GM18907 (cell line): ENCODE measurements at regions not wholly inside any gene's neighbourhood (a gene's known extent, or its start where the extent isn't known, plus 50 kb on each side); places are given as distances from the start of the nearest gene placed in this dataset.

Experiments
- ATAC-seq: cut with Tn5 transposase; IDR thresholded peaks from one replicate; pipeline ENCODE4 v1.9.1; 2021; ENCODE audit warnings: mild to moderate bottlenecking, moderate library complexity; ENCODE audit not compliant: unreplicated experiment

DNA sequence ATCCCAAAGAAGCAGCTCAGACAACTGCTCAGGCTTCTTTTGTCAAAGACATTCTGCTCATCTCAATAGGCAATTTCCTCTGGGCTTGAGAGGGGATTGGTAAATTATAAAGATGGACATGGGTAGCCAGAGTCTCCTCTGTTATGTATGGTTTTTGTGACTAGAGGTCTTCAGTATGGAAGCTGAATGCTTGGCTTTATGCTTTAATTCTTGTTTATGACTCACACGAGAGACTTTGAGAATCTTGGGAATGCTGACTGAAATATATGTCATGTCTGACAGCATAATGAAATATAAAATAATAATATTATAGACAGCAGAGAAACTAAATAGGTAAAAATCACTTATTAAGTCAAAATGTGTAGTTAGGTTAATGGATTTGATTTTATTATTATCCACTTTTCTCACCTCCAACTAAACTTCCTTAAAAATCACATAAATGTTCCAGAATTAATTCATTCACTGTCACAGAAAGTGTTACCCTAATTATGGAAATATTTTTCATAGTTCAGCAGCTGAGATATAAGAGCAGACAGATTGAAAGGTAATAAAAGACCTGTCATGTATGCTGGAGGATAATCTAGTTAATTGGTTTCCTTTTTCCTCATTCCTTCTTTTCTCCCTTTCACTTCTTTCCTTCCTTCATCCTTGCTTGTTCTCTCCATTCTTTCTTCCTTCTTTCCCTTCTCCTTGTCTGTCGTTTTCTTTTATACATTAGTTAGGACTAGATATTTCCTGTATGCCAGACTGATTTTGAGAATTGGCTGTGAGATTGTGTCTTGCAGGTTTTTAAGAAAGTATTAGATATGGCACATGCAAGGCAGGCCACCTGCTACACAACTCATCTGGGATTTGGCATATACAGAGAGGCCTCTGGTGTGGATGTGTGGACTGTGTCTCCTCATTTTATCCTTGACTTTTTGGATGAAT is 1866.1 kb upstream of the NUDT12 start:
- ATAC-seq: no peak

DNA sequence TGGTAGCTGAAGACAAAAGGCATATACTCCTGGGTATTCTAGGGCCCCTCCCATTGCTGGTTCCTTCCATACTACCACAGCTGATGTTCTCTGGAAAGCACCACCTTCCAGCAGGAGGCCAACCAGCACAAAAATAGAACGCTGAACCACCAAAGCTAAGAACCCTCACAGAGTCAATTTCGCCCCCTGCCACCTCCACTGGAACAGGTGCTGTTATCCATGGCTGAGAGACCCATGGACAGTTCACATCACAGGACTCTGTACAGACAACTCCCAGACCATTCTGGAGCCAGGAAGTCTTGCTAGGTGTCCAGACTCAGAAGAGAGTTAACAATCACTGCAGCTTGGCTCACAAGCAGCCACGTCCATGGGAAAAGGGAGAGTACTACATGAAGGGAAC is 1851.5 kb upstream of the NUDT12 start:
- ATAC-seq: no peak

DNA sequence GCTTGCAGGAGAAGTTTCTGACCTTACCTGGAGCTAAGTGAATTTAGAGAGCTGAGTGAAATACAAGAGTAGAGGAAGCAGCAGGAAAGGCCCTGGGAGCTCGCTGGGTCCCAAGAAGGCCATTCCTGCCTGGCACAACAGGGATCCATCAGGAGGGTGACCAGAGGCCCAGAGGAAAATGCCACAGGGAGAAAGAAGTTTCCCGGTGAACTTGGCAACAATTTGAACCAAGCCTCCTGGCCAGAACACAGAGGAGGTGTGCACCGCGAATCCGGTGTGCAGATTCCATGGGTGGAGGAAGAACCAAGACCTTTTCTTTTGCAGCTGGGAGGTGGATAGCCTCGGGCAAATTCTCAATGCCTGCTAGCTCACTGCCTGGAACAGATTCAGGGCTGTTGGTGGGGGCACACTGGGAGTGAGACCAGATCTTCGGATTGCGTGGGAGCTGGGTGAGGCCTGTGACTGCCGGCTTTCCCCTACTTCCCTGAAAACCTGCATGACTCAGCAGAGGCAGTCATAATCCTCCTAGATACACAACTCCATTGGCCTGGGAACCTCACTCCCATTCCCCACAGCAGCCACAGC is 1850.9 kb upstream of the NUDT12 start:
- no peak for ATAC-seq

DNA sequence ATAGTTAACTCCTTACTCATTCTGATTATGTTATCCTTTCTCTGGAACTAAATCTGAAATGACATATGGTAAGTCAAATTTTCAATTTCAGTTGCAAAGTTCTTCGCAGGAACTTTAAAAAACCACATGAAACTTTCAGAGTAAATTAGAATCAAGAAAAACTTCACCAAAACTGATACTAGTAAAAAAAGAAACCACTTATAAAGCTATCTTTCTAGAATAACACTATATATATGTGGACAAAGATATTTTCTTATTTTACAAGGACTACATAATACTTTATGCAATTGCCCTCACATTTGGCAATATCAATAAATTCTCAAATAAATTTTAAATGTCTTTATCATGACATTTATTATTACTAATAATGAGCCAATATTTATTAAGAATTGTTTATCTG is 1847.1 kb upstream of the NUDT12 start:
- no peak for ATAC-seq

DNA sequence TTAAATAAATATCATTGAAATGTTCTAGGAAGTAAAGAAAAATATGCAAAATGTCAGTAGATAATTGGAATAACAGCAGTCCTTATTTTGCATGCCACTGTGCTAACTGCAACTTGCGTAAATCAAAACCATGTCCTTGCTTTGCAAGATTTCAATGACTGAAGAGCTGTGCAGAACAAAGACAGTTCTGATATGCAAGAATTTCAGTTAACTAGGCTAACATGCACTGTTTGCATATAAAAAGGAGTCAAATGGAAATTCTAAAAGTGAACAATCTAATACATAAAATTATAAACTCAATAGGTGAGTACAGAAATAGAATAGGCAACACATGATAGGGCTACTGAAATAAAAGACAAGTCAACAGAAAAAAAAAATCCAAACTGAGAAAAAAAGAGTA is 1844.6 kb upstream of the NUDT12 start:
- no peak for ATAC-seq

DNA sequence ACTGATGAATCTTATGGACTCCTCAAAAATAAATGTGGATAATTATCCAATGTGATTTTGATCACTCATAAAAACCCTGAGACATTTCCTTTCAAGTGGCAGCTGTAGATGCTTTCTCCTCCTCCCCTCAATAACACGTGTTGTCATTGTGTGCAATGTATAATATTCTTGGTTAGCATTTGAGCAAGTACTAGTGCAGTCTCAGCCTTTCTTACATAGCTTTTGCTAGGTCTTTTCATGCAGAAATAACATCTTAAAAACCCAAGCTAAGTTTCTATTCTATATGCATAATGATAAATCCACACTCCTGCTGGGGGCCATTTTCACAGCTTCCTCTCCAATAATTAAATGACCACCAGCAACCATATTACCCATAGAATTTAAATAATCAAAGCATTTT is 1835.2 kb upstream of the NUDT12 start:
- ATAC-seq: no peak

DNA sequence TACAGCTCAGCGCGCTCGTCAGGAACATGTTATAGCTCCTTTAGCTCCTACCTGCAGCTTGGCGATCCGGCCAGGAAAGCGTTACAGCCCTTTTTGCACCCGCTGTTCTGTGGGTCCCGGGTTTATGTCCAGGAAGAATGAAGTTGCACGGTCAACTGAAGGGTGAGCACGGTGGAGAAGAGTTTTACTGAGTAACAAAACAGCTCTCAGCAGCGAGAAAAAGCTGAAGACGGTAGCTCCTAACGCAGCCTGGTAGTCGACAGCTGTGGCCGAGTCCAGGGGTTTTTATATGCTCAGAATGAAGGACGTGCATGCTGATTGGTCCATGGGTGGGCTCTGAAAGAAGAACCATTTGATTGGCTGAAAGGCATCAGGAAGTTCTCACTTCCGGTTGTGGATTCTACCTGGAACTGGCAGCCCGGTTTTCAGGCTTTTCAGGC is 1830.1 kb upstream of the NUDT12 start:
- no peak for ATAC-seq

DNA sequence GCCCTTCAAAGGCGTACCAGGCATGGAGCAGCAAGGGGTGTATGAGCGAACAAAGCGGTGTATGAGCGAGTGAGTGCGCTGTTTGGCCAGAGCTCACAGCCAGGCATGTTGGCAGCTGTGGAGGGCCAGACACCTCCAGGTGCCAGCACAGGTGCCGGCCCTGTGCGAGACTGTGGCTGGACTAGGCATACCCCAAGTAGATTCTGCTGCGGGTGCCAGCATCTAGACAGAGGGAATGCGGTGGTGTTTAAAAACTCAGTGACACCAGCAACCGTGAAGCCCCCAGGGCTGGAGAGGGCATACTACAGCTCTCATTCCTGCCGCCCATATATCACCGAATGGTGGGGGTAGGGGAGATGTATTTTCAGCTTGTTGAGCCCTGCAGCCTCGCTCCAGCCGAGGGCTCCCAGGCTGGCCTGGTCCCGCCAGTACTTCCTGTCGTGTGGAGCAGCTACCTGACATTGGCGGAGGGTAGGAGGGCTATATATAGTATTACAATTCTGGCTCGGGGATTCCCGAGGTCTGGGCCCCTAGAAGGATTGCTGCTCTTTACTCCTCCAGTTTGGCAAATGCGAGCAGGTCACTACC is 1829.6 kb upstream of the NUDT12 start:
- no peak for ATAC-seq

DNA sequence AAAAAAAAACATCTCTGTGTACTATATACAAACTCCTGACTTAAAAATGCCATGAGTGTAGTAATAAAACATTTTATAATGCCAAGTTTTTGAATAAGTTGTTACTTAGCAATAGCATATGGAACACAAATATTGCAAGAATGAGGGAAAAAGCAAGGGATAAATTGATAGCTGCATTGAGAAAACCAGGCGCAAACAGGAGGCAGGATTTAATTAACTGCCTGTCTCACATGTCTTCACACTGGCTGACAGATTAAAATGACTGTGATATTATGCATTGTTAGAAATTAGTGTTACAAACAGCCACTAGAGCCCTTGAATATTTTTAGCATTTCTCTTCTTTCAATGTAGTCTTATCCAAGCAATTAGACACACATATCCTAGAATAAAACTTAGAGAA is 1817.5 kb upstream of the NUDT12 start:
- no peak for ATAC-seq

DNA sequence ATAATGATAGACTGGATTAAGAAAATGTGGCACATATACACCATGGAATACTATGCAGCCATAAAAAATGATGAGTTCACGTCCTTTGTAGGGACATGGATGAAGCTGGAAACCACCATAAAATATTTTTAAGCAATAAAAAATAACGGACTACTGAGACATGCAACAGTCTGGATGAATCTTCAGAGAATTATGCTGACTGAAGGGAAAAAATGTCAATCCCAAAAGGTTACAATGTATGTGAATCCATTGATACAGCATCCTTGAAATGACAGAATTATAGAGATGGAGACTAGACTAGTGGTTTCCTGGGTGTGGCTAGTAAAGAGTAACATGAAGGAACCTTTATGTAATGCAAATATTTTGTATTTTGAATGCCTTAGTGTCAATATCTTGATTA is 1808.6 kb upstream of the NUDT12 start:
- ATAC-seq: no peak

DNA sequence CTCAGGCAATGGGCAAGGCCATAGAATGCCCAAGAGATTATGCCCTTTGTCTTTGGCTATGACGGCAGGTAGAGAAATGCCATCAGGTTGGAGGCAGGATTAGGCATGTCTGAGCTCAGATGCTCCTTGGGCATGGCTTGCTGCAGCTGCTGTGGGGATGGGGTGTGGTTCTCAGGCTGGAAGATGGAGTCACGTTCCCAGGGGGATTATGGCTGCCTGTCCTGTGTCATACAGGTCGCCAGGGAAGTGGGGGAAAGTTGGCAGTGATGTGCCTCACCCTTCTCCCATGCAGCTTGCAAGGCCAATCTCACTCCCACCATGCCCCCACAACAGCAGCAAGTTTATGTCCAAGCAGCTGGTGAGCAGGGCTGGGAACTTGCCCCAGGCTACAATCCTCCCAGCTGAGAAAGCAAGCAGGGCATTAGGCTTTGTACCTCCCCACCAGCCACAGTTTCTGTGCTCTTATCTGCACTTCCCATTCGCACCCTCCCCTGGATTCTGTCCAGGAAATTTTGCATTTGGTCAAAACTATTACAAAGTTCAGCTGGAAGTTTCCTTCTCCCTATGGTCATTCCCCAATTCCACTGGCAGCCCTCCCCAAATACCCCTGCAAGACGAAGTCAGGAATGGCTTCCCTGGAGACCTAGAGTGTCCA is 1788.0 kb upstream of the NUDT12 start:
- no peak for ATAC-seq

DNA sequence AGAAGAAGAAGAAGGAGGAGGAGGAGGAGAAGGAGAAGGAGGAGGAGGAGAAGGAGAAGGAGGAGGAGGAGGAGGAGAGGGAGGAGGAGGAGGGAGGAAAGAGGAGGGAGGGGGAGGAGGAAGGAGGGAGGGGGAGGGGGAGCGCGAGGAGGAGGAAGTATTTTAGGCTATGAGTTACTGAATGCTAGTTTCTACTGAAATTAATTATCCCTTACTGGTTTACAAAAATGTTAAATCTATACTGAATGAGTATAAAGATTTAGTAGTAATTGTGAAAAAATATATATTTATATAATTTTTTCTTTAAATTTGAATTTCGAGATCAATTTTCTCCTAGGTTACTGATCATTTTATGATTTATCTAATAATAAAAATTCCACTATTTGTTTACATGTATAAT is 1769.0 kb upstream of the NUDT12 start:
- ATAC-seq: no peak

DNA sequence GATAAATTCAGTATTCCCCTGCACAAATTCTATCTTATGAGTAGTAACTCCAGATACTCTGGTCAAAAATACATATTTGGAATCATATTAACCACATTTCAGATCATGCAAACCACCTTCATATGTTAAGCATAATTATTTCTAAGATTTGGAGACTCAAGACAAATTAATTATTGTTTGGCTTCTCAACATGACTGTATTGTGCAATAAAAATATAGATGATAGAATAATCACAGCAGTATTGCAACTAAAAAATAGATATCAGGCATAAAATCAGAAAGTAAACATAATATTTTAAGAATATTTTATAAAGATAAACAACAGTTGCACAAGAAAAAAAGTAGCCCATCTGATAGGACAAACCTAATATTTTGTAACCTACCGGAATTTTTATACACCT is 1767.6 kb upstream of the NUDT12 start:
- ATAC-seq: no peak

DNA sequence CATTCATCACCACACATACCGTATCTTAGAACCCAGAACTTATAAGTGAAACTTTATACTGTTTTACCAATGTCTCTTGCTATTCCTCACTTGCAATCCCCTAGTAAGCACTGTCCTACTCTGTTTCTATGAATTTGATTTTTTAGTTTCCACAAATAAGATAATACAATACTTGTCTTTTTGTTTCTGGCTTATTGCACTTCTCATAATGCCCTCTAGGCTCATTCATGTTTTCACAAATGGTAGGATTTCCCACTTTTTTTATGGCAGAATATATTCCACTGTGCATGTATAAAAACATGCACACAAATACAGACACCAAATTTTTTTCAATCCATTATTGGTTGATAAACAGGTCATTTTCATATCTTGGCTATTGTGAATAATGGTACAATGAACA is 1742.3 kb upstream of the NUDT12 start:
- no peak for ATAC-seq

DNA sequence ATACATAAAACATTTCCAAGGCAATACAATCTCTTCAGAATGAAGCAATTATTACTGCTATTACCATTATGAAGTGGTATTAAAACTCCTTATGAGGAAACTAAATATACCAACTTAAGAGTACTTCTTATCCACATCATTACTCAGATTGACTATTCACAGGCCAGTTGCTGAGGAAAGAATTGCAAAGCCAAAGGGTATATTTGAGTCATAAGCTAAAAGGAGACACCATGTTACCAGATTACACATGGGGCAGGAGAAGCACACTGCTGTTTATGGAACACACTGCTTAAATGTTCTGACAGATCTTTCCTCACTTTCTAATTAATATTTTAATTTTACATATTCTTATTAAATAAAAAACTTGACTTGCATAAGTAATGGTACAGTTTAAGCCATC is 1726.4 kb upstream of the NUDT12 start:
- no peak for ATAC-seq

DNA sequence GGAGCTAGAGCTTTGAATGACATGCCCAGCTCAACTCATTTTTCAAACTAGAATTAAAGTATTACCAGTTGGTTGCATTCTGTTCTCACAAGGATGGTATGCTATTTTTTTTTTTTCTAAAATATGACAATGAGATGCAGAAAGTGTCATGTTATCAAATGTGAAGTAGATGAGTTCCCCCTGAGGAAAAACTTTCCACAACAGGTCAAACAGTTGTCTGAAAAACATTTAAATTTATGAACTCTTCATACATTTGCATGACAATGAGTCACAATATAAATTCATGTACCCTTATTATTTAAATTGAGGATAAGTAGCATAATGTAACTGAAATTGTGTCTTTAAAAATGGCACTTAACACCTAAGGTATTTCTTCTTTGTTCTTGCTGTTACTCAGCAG is 1720.5 kb upstream of the NUDT12 start:
- no peak for ATAC-seq

DNA sequence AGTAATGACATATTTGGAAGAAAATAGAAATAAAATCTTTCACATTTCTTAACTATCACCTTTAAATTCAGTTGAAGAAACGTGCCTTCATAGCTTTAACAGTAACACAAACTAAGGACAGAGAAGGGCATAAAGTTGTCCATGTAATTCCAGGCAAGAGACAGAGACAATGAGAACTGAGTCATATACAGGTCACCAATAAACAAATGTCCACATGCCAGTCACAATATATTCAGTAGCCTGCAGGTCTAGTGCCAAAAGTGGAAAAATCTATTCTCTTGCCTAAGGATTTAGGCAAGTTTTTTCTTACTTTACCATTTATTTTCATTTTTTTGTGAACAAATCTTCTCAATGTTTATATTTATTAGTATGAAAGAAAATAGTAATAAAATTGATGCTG is 1711.5 kb upstream of the NUDT12 start:
- ATAC-seq: no peak

DNA sequence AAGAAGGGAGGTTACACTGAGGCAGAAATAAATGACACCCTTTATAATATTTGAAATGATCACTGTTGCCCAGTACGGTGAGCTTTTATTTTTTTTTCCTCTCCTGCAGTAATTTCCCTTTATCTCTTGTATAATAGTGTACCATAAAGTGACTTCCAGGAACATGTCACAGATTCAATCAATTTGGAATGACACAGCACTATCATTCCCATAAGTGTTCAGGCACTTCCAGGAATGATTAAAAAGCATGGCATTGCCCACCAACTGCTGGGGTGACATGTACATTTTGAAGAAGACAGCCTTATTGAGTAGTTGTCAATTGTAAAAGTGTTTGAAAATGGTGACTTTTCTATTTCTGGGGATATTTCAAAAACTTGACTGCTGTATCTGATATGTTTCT is 1700.9 kb upstream of the NUDT12 start:
- no peak for ATAC-seq

DNA sequence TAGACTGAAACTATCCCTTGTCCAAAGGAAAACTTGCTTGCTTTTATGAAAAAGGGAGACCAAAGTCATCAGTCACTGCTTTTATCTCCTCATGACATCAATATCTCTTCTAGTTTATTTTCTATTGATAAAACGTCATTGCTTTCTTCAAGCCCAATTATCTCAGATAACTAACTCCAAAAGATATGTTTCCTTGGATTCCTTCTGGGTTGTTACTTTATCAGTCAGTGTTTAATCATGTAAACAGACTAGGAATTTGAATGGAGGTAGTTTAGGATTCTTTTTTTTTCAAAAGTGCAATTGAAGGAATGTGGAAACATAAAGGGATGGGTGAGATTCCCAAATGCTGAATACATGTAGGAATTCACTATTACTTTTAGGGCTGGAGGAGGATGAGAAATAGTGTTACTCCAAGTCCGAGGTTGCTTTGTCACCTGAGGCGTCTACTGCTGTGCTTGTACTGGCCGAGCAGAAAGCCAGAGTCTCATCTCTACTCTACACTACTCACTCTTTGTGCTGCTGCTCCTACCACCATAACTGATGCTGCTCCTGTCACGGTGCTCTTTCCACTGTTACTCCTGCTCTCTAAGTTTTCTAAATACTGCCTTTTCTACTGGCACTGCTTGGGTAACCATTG is 1697.1 kb upstream of the NUDT12 start:
- ATAC-seq: no peak

DNA sequence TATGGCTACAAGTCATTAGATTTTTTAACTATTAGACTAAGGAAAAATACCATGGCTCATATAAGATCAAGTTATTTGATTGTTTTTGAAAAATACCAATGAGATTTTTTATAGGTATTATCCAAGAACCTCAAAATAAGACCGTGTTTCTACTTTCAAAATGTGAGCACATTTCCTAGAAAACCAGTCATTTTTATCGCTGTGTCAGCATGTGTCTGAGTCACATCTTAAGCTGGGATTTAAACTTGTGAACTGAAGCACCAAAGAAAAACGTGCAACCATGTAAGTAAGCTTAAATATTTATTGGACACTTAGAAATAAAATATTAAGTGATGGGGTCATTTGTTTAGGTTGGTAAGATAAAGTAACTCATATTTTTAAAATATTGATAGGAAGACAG is 1676.0 kb upstream of the NUDT12 start:
- ATAC-seq: no peak

DNA sequence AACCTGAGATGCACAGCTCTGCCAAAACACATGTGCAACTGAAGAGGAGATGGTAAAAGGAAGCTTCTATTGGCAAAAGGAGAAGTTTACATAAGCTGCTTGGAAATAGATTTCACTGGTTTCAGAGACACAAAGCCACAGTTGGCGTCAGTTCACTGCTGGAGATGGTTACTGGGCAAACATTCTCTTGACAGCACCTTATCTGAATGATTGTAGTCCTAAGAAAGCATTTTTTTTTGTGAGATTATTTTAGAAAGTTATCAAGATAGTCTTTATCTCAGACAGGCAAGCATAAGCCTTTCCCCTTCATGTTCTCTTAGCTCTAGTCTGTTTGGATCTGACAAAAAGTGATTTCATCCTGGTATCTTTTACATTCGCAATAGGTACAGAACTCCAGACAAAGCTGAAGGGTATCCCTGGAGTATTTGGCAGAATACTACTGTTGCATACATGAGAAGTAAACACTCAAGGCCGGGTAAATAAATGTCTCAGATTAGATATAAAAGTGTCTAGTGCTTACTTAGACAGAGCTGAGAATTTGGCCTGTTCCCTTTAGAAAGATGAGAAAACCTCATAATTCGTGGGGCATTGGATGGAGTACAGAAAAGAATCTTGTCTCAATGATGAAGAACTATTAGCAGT is 1668.0 kb upstream of the NUDT12 start:
- ATAC-seq: no peak
